Astrocyte of the hippocampus (primary cell): ENCODE measurements at regions not wholly inside any gene's neighbourhood (a gene's known extent, or its start where the extent isn't known, plus 50 kb on each side); places are given as distances from the start of the nearest gene placed in this dataset.

ENCODE experiments used
- DNase-seq: peaks from one replicate; pipeline ENCODE4 v3.0.0; 2011; ENCODE audit warnings: low read depth, low spot score

DNA sequence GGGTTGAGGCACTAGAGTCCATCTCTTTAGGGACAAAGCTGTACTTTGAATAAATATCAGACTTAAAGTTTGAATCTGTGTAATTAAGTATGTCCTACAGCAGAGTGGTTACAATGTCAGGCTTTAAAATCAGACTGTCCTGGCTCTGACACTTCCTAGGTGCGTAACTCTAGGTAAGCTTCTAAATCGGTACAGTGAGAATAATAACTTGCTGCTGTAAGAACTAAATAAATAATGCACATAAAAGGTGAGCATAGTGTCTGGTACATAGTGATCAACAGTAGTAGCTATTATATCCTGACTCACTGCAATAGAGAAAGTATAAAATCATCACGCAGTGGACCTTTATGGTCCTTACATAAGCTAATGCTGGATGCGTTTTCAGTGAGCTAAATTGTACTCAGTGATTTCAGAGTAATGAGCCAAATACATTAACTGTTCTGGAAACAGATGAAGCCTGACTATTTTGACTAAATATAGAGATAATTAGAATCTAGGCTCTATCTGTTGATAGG is 72.2 kb upstream of the PDK4 start:
- no peak for DNase-seq

GRCh38 chr7:95662987-95663386 is 66.7 kb upstream of the PDK4 start:
- no peak for DNase-seq

- no peak for DNase-seq
These were observed 63.7 kb upstream of the PDK4 start for GRCh38 chr7:95660023-95660434.

DNA sequence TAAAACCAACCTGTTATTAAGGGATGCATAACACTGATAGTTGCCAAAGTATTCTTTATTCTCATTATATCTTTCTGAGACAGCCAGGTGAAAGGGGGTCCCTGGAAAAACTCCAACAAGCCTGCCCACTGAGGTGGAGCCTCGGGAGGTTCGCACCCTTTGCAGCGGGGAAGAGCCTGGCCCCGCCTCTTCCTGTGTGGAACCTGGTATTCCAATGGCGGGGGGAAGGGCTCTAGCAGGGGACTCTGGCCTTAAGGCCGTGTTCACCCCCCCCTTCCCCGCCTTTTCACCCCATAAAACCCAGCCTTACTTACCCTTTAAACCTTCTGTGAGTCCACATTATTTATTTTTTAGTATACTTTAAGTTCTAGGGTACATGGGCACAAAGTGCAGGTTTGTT is 62.4 kb upstream of the PDK4 start:
- DNase-seq = no peak

DNA sequence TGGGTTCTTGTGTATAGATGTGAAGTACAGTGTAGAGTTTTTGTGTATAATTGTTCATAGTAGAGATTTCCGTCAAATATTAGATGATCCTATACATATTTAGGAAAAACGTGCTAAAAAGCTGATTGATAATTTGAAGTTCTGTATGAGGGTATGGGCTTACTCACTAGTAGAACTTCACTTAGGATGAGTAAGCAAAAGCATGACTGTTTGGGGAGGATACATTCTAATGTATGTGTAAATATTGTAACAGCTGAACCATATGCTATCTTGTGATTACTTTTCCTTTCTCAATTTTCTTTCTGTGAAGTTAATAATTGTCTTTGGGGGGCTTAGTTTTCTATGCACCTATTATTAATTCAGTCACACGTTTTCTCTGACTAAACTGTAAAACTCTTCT is 53.2 kb upstream of the PDK4 start:
- DNase-seq = no peak

DNA sequence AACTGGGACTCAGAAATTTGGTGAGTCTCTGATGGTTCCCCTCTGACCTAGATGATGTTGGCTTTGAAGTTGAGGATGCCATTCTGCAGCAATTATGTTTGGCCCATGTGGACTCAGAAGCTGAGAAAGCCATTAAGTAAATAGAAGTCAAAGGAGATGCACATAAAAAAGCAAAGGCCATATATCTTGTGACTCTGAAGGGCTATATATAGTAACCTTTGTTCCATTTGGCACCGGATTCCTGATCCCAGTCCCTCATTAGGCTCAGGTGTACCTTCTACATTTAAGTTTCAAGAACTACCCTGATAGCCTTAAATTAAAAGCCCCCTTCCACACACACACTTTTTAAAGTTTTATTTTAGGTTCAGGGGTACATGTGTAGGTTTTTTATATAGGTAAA is 50.0 kb upstream of the PDK4 start:
- no peak for DNase-seq
